ENCODE measurements at regions not wholly inside any gene's neighbourhood (a gene's known extent, or its start where the extent isn't known, plus 50 kb on each side); places are given as distances from the start of the nearest gene placed in this dataset.

DNA sequence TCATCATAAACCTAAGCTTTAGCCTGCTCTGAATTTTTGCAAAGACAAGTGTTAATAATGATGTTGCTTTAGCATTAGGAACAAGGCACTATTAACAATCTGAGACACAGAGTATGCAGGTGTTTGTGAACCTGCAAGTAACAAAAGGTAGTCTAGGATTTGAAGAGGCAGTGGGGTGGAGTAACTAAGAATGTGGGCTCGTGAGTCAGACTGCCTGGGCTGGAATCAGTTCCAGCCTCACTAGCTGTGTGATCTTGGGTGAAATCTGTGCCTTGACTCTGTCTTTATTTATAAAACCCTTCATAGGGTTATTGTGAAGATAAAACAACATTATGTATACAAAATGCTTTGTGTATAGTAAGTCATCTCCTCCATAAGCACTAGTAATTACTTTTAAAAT lies 610.6 kb upstream of the CFAP20DC start:
- peak; percentile 47 to 69 for ATAC-seq (ENCODE audit: low FRiP score in 2 of 2)

GRCh38 chr3:59659755-59660154 lies 609.9 kb upstream of the CFAP20DC start:
- peak overlapping the region in 1 of 4 donors; percentile 38 for H3K27ac ChIP-seq
- peaks cover 14 to 31% (median 23%) of the 10 kb centered on the region in 4 donors for H3K4me1 ChIP-seq
- no peaks in the 10 kb centered on the region for H3K36me3 ChIP-seq
- DNase-seq (peak in 1 of 2 donors; percentile 64), ATAC-seq (ENCODE audit: low FRiP score in 2 of 2) (peak in 1 of 2 donors; percentile 3)
- no peaks in the 10 kb centered on the region for H3K27me3 ChIP-seq
- no peak overlapping the region for H3K4me3 ChIP-seq
- WGBS, 2 donors = 48 to 74% methylated on average over 1 of the region's 1 CpG
- TF ChIP-seq POLR2AphosphoS5 (IDR thresholded peaks at IDR 0.05) (no peak), CTCF (IDR thresholded peaks at IDR 0.05) (no peak), POLR2A (IDR thresholded peaks at IDR 0.05) (no peak), EP300 (IDR thresholded peaks at IDR 0.05) (no peak)
- H3K9me3 ChIP-seq = no peaks in the 10 kb centered on the region

More for the DNA sequence above, 610.6 kb upstream of the CFAP20DC start:
- Histone ChIP-seq H3K4me3 (no peak overlapping the region), H3K27me3 (no peaks in the 10 kb centered on the region), H3K4me1 (peaks cover 13 to 31% (median 19%) of the 10 kb centered on the region in 4 donors), H3K36me3 (no peaks in the 10 kb centered on the region), H3K9me3 (no peaks in the 10 kb centered on the region), H3K27ac (peak overlapping the region in 3 of 4 donors; percentile 2 to 38 (median 17))
- DNase-seq = peak in 1 of 2 donors; percentile 59
- 24 to 46% methylated on average over 1 of the region's 1 CpG for WGBS, 2 donors
- no peak for TF ChIP-seq CTCF (IDR thresholded peaks at IDR 0.05)
- no peak for TF ChIP-seq POLR2AphosphoS5 (IDR thresholded peaks at IDR 0.05)
- no peak for TF ChIP-seq POLR2A (IDR thresholded peaks at IDR 0.05)
- TF ChIP-seq EP300 (IDR thresholded peaks at IDR 0.05) = no peak

GRCh38 chr3:59658866-59659265 lies 609.0 kb upstream of the CFAP20DC start:
- Histone ChIP-seq H3K27ac (no peak overlapping the region), H3K27me3 (no peaks in the 10 kb centered on the region), H3K9me3 (no peaks in the 10 kb centered on the region), H3K4me3 (no peak overlapping the region), H3K36me3 (no peaks in the 10 kb centered on the region), H3K4me1 (peaks cover 16 to 31% (median 19%) of the 10 kb centered on the region in 4 donors)
- ATAC-seq (ENCODE audit: low FRiP score in 2 of 2) = no peak
- TF ChIP-seq POLR2AphosphoS5 (IDR thresholded peaks at IDR 0.05) (no peak), CTCF (IDR thresholded peaks at IDR 0.05) (no peak), EP300 (IDR thresholded peaks at IDR 0.05) (no peak), POLR2A (IDR thresholded peaks at IDR 0.05) (no peak)
- DNase-seq = no peak
- 87 to 98% methylated on average over 2 of the region's 2 CpGs for WGBS, 2 donors

GRCh38 chr3:59658274-59658673 lies 608.4 kb upstream of the CFAP20DC start:
- H3K4me1 ChIP-seq = peaks cover 16 to 29% (median 20%) of the 10 kb centered on the region in 4 donors
- DNase-seq (no peak), ATAC-seq (ENCODE audit: low FRiP score in 2 of 2) (no peak)

More at GRCh38 chr3:59658274-59658673, 608.4 kb upstream of the CFAP20DC start:
- Histone ChIP-seq H3K36me3 (no peaks in the 10 kb centered on the region), H3K9me3 (no peaks in the 10 kb centered on the region), H3K27ac (no peak overlapping the region), H3K4me3 (no peak overlapping the region), H3K27me3 (no peaks in the 10 kb centered on the region)
- 59 to 76% methylated on average over 3 of the region's 3 CpGs for WGBS, 2 donors
- TF ChIP-seq POLR2AphosphoS5 (IDR thresholded peaks at IDR 0.05) = no peak
- TF ChIP-seq EP300 (IDR thresholded peaks at IDR 0.05) = no peak
- TF ChIP-seq CTCF (IDR thresholded peaks at IDR 0.05) = no peak
- no peak for TF ChIP-seq POLR2A (IDR thresholded peaks at IDR 0.05)
